GM12878 (cell line): ENCODE measurements at regions not wholly inside any gene's neighbourhood (a gene's known extent, or its start where the extent isn't known, plus 50 kb on each side); places are given as distances from the start of the nearest gene placed in this dataset.

Experiments
- BCLAF1 ChIP-seq: fragments of 450-650 bp; IDR thresholded peaks from 2 replicates; pipeline ENCODE4 v1.6.1; 2017; ENCODE audit warnings: antibody characterized with exemption, mild to moderate bottlenecking, moderate library complexity
- CTCF ChIP-seq, 3 experiments: IDR thresholded peaks in 2 of 3; conservative IDR thresholded peaks in 1 of 3; 2 replicates each; pipeline ENCODE4 v1.5.1; 2011; ENCODE audit warnings: low read depth in 3 of 3, low read length in 3 of 3, mild to moderate bottlenecking in 3 of 3, control low read depth in 2 of 3, moderate library complexity in 2 of 3, inconsistent platforms in 1 of 3, mixed read lengths in 1 of 3; ENCODE audit not compliant: control insufficient read depth in 2 of 3, insufficient read depth in 1 of 3; ENCODE audit errors: extremely low read depth in 1 of 3
- ETV6 ChIP-seq, 2 experiments: fragments of 450-650 bp in 1 of 2; IDR thresholded peaks in 1 of 2; conservative IDR thresholded peaks in 1 of 2; 2 replicates each; pipeline ENCODE4 v1.6.1; 2014; ENCODE audit warnings: antibody characterized with exemption in 1 of 2, borderline replicate concordance in 1 of 2, low read depth in 1 of 2, mild to moderate bottlenecking in 1 of 2, moderate library complexity in 1 of 2
- HDAC2 ChIP-seq: fragments of 200-600 bp; sonication (generic); IDR thresholded peaks from 2 replicates; pipeline ENCODE4 v1.6.1; 2017
- JUNB ChIP-seq: IDR thresholded peaks from 2 replicates; pipeline ENCODE4 v1.6.1; 2016; ENCODE audit warnings: antibody characterized with exemption, mild to moderate bottlenecking
- PRDM15 ChIP-seq: fragments of 450-650 bp; formaldehyde crosslinking; IDR thresholded peaks from 2 replicates; pipeline ENCODE4 v1.4.0; 2020; ENCODE audit warnings: mild to moderate bottlenecking, moderate library complexity
- RAD21 ChIP-seq: IDR thresholded peaks from 2 replicates; pipeline ENCODE4 v1.6.1; 2011; ENCODE audit warnings: mild to moderate bottlenecking, low read depth, low read length, moderate library complexity; ENCODE audit not compliant: insufficient read depth
- RELA ChIP-seq: fragments of 450-650 bp; IDR thresholded peaks from 2 replicates; pipeline ENCODE4 v1.8.0; 2014; ENCODE audit warnings: borderline replicate concordance; ENCODE audit not compliant: partially characterized antibody
- TAF1 ChIP-seq: IDR thresholded peaks from 2 replicates; pipeline ENCODE4 v1.6.1; 2011; ENCODE audit warnings: mild to moderate bottlenecking, low read depth, low read length, borderline replicate concordance
- TBL1XR1 ChIP-seq: IDR thresholded peaks from 2 replicates; pipeline ENCODE4 v1.6.1; 2012; ENCODE audit warnings: low read depth, low read length, improper control_type of control experiment
- YY1 ChIP-seq: IDR thresholded peaks from 2 replicates; pipeline ENCODE4 v1.6.1; 2011; ENCODE audit warnings: low read depth, mild to moderate bottlenecking, low read length
- ZNF24 ChIP-seq: fragments of 450-650 bp; IDR thresholded peaks from 2 replicates; pipeline ENCODE4 v1.6.1; 2017; ENCODE audit warnings: antibody characterized with exemption, mild to moderate bottlenecking

GRCh38 chr12:84308211-84308610, 604.4 kb downstream of the SLC6A15 start:
- TF ChIP-seq CTCF (IDR thresholded peaks at IDR 0.05 in 2 of 3, conservative IDR thresholded peaks at IDR 0.05 in 1 of 3; ENCODE audit: control insufficient read depth in 2 of 3, extremely low read depth in 1 of 3, insufficient read depth in 1 of 3, low read depth in 3 of 3, low read length in 3 of 3) (no peak), TBL1XR1 (no peak), BCLAF1 (no peak), RAD21 (no peak), JUNB (no peak), ETV6 (conservative IDR thresholded peaks at IDR 0.05 in 1 of 2, IDR thresholded peaks at IDR 0.05 in 1 of 2; ENCODE audit: borderline replicate concordance in 1 of 2, low read depth in 1 of 2) (no peak), PRDM15 (no peak), HDAC2 (no peak), TAF1 (no peak), YY1 (no peak), RELA (no peak), ZNF24 (no peak)
